Putamen (tissue), 1 donor: ENCODE measurements at regions not wholly inside any gene's neighbourhood (a gene's known extent, or its start where the extent isn't known, plus 50 kb on each side); places are given as distances from the start of the nearest gene placed in this dataset.
A peak's percentile ranks its signal among the peaks of the same experiment; 100 is the strongest.

Source experiments
- DNase-seq: peaks from one replicate; pipeline ENCODE4 v3.0.0-alpha.2; 2016; ENCODE audit warnings: low spot score

DNA sequence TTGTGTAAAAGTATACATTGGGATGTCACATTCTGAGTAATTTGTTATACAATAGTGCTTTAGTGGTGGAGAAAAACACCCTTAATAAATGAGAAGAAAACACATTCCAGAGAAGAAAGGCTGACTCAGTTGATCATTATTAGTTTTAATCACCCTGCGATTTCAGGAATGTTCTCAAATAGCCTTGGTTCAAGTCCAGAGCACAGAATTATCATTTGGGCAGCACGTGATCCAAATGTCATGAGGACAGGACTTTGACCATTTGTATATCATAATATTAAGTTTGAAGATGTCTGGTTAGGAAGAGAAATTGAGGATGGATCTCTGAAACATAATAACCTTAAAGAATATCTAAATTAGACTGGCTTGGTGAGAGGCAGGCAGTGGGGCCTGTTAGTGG, 1434.3 kb upstream of the TENM3 start:
- no peak for DNase-seq

DNA sequence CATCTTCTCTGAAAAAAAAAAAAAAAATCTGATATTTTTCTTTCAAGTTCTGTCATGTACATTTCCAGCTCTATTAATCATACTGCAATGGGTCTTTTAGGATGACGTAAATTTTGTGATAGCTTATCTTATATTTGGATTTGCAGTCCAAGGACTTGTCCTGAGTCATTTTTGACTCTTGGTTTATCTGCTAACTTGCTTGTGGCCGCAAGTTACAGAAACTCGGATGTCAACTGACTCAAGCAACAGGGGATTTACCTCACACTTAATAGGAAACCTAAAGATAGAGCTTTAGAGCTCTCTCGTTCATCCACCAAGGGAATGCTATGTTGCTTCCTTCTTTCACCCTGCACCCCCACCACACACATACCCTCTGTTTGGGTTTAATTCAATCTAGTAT, 1433.8 kb upstream of the TENM3 start:
- DNase-seq, result no peak

DNA sequence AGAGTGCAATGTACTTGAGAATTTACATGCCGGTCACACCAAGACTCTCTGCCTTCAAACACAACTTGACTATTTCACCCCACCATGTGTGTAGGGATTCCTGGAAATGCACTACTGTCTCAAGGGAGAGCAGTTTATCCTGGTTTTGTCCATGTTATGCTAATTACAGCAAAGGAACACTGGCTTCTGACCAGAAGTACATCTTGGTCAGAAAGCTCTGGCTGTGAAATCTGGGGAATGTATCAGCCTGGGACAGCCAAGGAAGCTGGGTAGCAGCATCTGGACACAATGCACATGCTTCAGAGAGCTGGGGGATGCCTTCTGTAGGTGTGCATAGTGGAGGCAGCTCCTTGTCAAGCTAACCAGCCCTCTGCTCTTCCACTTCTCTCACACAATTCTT, 1432.6 kb upstream of the TENM3 start:
- DNase-seq, result no peak

DNA sequence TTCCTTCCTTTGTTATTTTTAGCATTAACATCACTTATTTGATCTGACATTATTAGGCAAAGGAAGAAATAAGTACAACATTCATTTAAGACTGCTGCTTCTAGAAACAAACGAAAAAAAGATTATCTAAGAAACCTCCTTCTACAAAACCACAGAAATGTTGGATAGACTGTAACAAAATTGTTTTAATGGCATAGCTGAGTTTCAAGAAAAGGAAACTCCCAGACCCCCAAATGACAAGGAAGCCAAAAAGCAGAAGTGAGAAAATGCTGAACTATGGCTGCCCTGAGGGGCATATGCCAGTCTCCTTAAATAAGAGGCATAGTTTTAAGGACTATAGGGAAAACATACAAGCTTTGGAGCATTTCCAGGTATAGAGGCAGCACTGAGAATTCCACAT, 1431.6 kb upstream of the TENM3 start:
- DNase-seq, result no peak

DNA sequence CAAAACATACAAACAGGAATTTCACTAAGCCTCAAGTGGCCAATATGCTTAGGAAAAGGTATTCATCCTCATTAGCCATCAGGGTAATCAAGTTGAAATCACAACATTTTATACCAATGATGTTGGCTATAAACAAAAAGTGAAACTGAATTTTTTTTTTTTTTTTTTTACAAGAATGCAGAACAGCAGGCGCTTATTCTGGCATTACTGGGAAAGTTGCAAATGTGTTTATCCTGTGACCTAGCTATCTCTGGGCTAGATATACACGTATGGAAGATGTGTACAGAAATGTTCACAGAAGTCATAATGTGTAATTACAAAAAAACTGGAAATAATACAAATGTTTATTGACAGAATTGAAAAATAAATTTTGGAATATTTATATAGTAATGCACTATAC, 1430.4 kb upstream of the TENM3 start:
- no peak for DNase-seq

DNA sequence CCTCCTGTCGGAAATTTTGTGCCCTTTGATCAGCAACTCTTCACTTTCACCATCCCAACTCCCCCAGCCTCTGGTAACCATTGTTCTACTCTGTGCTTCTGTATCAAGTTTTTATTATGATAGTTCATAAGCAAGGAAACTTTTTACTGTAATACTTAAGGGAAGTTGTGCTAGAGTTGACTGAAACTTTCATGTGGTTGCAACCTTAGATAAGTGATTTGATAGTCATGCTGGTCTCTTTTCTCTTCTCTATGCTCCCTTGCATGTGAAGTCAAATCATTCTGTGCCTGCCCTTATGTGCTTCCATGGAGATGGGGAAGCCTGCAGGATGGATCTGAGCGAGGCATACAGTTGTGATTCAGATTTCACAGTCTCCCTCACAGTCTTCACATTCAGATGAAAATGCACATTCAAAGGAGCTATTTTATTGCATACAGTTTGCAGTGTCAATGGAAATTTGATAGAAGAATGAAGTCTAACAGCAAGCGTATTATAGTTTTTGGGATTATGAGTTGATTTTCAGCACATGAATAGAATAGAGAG, 1428.3 kb upstream of the TENM3 start:
- DNase-seq, result no peak

DNA sequence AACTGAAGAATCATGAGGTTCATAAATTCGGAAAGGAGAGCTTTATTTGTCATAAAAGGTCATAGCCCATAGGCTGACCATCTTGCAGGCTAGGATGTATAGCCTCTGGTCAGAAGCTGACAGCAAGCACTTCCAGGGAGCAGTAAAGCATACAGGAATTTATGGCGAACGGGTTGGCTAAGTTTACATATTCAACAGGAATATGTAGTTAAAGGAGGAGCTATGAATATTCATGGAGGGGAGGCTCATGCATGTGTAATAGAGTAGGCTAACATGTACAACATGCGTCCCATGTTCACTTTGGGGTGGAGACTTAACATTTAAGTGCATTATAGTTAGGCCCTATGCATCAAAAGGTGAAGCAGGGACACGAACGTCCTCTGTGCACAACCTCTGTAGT, 1425.7 kb upstream of the TENM3 start:
- DNase-seq, result no peak

DNA sequence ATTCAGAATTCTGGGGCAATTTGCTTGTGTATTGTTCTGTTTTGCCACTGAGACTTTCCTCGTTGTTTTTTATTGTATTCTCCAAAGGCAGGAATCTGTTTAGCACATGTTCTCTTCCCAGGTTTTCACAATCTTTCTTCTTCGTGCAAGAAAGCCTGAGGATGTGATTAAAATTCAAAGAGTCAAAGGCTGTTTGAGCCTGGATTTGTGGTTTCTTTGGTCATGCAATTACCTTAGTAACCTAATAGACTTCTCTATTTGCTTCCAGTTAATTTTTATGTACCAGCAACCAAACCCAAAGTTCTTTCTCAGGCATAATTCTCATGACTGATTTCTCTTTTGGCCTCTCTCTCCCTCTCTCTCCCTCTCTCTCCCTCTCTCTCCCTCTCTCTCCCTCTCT, 1420.1 kb upstream of the TENM3 start:
- DNase-seq, result no peak

DNA sequence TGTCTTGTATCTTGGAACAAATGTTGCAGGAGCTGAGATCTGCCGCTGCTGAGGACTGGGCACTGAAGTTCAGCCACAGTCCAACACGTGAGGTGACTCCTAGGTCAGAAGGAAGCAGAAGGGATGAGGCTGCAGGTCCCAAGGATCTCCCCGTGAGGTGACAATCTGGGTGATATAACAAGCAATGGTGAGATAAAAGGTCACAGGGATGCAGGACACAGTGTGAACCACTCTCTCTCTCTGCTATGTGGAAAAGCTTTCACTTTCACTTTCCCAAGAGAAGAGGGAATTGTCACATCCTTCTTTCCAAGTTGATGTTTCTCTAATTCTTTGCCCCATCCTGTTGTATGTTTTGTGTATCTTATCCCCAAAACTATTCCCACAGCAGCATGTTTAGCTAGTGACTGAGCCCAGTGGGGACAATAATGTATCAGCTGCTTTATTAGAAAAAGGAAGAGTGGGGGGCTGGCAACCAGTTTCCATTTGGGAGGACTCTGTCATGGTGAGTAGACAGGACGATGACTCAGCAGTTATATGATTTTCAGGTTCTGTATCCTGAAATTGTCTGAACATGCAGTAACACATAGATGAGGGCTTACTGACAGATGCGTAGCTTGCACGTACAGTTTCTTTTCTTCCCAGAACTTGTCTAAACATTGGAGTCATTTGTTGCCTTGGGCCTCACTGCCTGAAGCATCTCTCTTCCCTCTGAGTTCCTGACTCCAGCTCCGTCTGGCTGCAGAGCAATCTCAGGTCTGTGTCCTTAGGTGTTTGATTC, 1415.8 kb upstream of the TENM3 start:
- no peak for DNase-seq

DNA sequence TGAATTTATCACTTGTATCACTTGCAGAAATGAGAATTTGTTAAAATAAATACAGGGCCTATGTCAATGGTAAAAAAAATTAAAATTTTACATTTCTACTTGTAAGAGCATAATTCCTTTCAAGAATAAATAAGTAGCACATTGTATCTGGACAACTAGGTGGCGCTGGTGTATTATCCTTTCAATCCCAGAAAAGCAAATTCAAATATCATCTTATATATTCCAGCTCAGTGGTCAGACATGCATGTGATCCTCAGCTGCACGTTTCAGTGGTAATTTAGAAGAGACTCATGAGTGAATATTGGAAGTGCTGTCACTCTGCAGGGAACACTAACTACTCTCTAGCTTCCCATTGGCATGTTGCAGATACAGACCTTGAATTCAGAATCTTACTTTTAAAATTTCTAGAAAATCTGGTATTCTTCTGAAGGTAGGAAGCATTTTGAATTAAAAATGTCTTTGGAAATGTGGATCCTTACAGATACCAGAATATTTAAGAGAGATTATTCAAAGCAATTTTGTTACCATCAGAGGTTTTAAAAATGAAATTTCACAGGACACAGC, 1414.7 kb upstream of the TENM3 start:
- peak; percentile 64 for DNase-seq

DNA sequence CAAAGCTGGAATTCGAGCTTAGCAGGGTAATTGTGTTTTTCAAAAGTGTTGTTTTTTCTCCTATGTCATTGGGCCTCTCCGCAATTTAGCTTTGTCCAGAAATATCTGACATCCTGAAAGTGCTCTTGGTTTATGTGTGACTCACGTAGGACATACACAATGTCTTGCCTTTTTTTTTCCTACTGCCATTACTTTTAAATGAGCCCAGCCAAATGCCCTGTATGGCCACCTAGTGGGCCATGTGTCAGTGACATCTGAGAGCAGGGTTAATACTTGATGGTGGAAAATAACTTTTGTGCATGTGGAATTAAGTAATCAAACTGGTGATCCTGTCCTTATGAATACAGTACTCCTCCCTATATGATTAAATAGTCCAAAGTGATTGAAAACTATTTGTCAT, 1411.1 kb upstream of the TENM3 start:
- no peak for DNase-seq

DNA sequence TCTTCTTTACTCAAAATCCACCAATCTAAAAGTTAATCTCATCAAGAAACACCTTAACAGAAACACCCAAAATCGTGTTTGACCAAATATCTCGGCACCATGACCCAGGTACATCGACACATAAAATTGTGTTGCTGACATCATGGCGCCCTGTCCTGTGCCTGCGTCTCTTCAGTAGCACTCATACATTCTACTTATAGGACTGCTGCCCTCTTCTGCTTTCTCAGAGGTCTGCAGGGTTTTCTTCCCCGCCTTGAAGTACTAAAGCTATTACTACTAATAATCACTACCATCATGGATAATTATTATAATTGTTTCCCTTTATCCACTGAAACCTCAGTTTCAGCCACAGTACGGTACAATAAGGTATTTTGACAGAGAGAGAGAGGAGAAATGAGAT, 1403.1 kb upstream of the TENM3 start:
- DNase-seq, result no peak

DNA sequence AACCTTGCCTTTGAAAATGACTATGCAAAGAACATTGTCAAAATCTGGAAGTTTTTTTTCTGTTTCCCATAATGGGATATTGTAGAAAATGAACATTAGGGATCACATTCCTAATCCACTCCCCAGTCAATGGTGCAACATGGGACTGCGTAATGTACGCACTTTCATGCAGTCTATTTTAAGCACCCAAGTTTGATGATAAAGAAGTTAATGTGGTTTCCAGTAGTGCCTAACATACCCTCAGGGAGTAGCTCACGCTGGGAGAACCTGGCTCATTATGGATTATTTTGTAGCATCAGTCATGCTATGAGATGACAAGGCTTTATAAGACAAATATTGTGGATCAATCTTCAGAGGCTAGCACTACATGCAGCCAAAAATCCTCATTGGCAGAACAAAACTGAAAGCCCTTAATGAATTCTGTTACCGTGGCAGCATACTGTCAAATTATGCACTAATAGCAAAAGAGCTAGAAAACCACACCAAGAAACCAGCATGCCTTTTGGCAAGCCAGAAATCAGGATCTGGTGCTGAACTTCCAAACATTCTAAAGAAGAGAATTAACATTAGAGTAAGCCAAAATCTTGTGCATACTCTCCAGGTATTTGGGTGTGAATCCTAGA, 1392.8 kb upstream of the TENM3 start:
- DNase-seq, result no peak

DNA sequence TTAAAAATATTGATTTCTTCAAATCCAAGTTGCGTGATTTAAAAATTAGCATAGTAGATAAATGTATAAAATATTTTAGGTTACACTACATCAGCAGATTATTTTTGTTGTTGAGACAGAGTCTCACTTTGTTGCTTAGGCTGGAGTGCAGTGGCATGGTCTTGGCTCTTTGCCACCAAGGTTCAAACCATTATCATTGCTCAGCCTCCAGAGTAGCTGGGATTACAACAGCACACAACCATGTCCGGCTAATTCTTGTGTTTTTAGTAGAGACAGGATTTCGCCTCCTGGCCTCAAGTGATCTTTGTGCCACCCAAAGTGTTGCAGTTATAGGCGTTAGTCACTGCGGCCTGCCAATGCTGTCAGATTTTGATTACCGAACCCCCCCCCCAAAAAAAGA, 1390.5 kb upstream of the TENM3 start:
- DNase-seq, result no peak

DNA sequence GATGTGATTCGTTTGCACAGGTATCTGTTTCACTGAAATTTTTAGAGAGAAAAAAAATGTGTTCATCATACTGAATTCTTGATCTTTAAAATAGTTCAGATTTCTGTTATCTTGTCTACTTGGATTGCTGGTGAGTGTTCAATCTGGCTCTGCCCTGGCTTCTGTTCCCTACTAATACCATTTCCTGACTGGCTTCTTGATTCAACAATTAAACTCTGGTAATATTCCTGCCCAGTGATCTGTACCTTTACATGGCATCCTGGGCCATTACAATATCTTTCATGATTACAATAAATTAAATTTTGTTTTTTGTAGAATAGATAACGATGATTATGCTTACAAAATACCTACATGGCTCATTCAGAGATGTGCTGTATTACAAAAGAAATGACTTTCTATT, 1388.0 kb upstream of the TENM3 start:
- no peak for DNase-seq

DNA sequence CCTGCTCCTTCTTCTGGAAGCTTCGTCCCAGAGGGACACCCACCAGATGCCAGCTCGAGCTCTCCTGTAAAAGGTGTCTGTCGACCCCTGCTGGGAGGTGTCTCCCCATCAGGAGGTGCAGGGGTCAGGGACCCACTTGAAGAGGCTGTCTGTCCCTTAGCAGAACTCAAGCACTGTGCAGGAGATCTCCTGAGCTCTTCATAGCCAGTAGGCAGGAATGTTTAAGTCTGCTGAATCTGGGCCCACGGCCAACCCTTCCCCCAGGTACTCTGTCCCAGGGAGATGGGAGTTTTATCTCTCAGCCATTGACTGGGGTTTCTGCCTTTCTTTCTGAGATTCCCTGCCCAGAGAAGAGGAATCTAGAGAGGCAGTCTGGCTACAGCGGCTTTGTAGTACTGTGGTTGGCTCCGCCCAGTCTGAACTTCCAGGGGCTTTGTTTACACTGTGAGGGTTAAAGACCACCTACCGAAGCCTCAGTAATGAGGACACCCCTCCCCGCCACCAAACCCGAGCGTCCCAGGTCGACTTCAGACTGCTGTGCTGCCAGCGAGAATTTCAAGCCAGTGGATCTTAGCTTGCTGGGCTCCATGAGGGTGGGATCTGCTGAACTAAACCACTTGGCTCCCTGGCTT, 1383.0 kb upstream of the TENM3 start:
- no peak for DNase-seq

DNA sequence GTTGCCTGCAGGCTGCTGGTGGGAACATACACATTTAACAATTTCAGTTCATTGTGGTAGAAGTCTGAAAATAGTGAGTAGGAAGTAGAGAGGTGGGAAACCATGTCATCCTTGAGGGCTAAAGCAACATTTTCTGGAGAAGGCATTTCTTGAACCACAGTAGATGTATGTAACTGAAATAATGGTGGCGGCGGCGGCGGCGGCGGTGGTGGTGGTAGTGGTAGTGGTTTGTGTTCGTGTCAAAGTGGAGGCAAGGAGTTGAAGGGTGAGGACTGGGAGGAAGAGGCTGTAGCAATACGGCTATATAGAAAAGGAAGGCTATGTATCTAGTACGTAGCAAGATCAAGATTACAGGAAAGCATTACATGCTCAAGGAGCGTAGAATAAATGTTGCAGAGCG, 1381.6 kb upstream of the TENM3 start:
- no peak for DNase-seq

DNA sequence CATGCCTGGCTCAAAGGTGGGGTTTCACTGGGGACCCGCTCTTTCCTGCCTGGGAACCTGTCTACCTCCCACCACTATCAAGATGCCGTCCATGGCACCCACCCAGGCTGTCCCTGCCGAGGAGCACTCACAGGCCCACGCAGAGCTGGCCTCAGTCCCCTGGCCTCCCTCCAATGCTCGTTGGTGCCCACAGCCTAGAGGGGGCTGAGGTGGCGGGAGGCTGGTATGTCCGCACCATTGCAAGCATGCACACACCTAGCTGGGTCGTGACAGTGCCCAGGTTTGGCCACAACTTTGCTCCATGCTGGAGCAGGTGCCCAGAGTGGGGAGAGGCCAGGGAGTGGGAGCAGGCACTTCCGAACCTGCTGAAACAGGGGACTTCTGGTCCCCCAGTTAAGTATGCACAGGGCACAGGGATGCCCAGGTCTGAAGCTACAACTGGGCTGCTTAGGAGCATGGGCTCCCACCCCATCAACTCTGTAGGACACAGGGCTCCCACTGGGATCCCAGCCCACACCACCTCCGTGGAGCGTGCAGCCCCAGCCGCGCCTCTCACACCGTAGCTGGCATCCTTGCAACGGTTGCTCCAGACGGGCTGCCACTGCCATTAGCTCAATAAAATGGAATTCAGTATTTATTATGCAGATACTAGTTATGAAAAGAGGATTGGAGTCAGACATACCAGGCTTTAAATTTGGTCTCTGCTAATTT, 1376.1 kb upstream of the TENM3 start:
- DNase-seq, result no peak

DNA sequence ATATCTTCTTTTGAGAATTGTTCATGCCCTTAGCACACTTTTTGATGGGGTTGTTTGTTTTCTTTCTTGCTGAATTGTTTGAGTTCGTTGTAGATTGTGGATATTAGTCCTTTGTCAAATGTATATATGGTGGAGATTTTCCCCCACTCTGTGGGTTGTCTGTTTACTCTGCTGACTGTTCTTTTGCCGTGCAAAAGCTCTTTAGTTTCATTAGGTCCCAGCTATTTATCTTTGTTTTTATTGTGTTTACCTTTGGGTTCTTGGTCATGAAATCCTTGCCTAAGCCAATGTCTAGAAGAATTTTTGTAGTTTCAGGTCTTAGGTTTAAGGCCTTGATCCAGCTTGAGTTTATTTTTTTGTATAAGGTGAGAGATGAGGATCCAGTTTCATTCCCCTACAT, 1372.6 kb upstream of the TENM3 start:
- no peak for DNase-seq

DNA sequence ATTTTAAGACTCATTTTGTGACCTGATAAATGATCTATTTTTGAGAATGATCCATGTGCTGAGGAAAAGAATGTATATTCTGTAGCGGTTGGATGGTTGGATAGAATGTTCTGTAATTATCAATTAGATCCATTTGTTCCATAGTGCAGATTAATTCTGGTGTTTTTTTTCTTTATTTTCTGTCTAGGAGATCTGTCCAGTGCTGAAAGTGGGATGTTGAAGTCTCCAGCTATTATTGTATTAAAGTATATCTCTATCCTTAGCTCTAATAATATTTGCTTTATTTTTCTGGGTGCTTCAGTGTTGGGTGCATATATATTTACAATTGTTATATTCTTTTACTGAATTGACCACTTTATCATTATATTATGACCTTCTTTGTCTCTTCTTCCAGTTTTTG, 1344.9 kb upstream of the TENM3 start:
- no peak for DNase-seq

DNA sequence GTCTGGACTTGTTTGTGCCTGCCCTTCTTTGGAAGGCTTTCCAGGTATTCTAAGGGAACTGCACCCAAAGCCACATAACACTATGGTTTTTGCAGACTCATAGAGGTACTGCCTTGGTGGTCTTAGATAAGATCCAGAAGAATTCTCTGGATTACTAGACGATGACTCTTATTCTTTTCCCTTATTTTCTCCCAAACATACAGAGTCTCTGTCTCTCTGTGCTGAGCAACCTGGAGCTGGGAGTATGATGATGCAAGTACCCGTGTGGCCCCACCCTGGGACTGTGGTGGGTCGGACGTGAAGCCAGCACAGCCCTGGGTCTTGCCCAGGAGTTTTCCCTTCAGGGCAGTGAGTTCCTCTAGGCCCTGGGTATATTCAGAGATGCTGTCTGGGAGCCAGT, 1342.4 kb upstream of the TENM3 start:
- no peak for DNase-seq

DNA sequence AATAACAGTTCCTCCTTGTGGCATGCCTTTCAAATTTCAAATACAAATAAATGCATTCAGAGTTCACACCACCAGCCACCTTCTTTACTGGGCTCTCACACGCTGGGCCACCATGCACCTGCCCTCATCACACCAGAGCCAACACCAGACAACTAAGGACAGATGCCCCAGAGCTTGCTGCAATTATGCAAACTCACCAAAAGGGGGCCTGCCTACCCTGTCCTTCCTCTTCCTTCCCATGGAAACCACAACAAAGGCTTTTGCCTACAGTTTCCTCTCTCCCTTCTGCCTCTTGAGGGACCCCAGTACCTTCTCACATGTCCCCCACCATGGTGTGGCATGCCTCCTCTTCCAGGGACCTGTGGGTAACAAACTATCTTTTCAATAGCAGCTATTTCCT, 1333.9 kb upstream of the TENM3 start:
- no peak for DNase-seq
